22Rv1 (cell line): ENCODE measurements at regions not wholly inside any gene's neighbourhood (a gene's known extent, or its start where the extent isn't known, plus 50 kb on each side); places are given as distances from the start of the nearest gene placed in this dataset.

Experiments used
- H3K27ac ChIP-seq: fragments of 450-650 bp; 2 replicates; pipeline ENCODE4 v1.5.1; 2017
- CTCF ChIP-seq: fragments of 450-650 bp; IDR thresholded peaks from 2 replicates; pipeline ENCODE4 v1.5.1; 2017; ENCODE audit warnings: mild to moderate bottlenecking
- ZFX ChIP-seq: fragments of 450-650 bp; IDR thresholded peaks from 2 replicates; pipeline ENCODE4 v1.6.1; 2017; ENCODE audit warnings: antibody characterized with exemption, borderline replicate concordance

DNA sequence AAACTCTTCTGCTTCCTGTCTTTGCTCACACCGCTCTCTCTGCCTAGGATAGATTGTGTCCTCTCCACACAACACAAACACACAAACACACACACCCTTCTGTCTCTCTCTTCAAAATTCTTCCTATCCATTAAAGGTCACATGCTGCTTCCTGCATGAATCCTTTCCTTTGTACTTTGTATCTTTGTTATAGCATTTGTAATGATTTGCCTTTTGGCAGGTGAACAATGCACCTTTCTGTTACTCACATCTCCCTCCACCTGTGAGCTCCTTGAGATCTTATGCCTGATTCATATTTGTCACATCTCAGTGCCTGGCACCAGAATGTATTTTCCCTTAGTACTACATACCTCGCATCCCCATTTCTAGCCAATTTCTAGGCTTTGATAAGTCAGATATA lies 251.4 kb upstream of the UMPS start:
- no peak overlapping the region for H3K27ac ChIP-seq
- no peak for TF ChIP-seq CTCF
- no peak for TF ChIP-seq ZFX

DNA sequence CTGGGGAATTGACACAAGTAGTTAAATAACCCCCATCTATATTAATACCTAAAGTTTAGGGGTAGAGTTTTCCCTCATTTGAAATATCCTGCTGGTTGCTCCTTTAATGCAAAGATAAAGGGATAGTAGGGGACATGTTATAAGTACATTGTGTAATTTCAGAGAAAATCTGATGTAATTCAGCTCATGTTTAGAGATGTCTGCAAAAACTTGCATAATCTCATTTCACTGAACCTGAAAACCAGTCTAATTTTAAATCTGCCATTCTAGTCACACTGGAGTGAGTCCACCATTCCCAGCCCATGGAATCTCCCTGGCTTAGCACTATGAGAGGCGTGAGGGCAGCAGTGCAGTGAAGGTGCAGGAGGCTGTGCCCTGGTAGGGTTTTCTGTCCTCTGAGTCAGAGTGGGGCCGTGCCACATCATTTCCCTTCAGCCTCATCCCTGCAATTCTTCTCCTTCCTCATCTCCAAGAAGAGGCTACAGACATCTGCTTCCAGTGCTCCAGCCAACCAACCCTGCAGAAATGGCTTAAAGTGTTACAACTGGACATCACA lies 246.3 kb upstream of the UMPS start:
- TF ChIP-seq ZFX: no peak
- TF ChIP-seq CTCF: no peak
- H3K27ac ChIP-seq: no peak overlapping the region

DNA sequence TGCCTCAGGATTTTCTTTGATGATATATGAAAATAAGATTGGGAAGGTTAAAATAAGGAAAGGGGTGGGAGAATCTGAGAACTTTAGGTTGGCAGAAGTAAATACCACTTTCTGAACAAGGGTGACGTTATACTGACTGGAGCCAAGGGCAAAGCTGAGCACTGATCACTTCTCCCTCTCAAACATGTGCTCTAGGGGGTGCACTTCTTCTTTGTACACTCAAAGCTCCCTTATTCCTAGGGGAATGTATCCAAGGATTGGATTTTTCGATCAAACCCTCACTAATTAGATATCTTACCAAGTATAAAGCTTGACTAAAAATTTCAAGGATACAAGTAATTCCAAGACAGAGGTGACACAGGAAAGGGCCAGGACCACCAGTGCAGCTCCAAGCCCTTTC lies 243.9 kb upstream of the UMPS start:
- no peak overlapping the region for H3K27ac ChIP-seq
- no peak for TF ChIP-seq ZFX

- TF ChIP-seq ZFX (no peak), CTCF (no peak)
- no peak overlapping the region for H3K27ac ChIP-seq
These were observed 240.7 kb upstream of the UMPS start for GRCh38 chr3:124489506-124489905.

DNA sequence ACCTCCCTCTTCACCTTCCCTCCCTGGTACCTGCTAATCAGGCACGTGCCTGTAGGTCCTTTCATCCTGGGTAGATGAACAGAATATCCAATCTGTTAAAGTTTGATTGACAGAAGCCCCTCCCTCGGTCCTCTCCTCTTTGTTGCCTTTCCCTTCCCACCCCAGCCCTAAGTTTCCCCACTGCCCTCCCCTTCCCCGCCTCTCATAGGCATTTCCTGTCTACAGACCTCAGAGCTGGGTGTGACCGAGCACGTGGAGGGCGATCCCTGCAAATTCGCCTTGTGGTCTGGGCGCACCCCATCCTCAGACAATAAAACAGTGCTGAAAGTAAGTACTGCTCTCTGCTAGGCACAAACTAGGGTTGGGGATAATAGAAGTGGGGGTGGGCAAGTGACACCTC lies 239.2 kb upstream of the UMPS start:
- TF ChIP-seq CTCF (no peak), ZFX (no peak)
- no peak overlapping the region for H3K27ac ChIP-seq

GRCh38 chr3:124491875-124492274 lies 238.4 kb upstream of the UMPS start:
- TF ChIP-seq CTCF (no peak), ZFX (no peak)
- H3K27ac ChIP-seq: no peak overlapping the region

DNA sequence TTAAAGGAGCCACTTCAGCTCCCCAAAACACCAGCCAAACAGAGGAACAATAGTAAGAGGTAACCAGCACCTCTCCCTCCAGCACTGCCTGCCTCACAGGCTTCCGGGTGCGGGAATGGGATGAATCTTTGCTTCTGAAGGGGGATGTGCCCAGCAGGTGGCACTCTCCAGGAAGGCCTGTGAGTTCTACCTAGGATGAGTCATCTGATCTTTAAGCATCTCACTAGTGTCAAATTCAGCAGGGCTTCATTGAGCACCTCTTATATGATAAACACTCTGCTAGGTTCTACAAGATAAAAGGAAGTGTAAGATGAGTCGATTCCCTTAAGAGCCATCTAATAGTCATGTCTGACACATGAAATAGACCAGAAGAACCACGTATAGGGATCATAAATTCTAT lies 237.4 kb upstream of the UMPS start:
- H3K27ac ChIP-seq: no peak overlapping the region
- TF ChIP-seq ZFX (no peak), CTCF (peak; percentile 81)

GRCh38 chr3:124496061-124496460 lies 234.2 kb upstream of the UMPS start:
- no peak overlapping the region for H3K27ac ChIP-seq
- no peak for TF ChIP-seq ZFX
- no peak for TF ChIP-seq CTCF
